G401 (cell line): ENCODE measurements at regions not wholly inside any gene's neighbourhood (a gene's known extent, or its start where the extent isn't known, plus 50 kb on each side); places are given as distances from the start of the nearest gene placed in this dataset.

Experiments used
- DNase-seq: peaks from one replicate; pipeline ENCODE4 v3.0.0-alpha.2; 2015; ENCODE audit warnings: low spot score
- in situ Hi-C: cut with HindIII; loops from 2 replicates; pipeline ENCODE4 v1.10.0; 2016; ENCODE audit warnings: low sequenced_read_pairs, mixed read lengths

DNA sequence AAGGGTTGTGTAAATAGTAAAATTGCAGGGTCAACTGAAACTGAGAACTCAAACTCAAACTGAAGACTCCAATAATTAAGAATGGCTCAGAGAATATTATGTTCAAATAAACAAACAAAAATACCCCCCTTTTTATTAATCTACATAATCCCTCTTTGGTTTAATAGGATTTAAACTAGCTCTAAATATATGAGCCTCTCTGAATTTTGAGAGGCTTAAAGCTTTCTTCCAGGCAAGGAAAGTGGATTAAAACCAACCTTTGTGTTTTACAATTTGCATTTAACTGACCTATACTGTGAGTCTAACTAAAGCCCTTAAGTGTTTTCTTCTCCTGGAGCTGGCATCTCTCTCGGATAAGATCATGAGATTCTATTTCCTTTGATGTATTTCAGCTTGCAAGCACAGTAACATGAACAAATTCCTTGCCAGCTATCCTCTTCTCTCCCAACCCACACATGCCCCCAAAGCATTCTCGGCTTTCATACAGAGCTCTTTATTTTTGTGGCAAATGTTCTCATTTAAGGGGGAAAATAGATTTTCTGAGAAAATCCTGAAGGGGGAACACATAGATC lies 1310.8 kb upstream of the AGA start:
- DNase-seq: peak; percentile 10
- in situ Hi-C loops: no loop called here

DNA sequence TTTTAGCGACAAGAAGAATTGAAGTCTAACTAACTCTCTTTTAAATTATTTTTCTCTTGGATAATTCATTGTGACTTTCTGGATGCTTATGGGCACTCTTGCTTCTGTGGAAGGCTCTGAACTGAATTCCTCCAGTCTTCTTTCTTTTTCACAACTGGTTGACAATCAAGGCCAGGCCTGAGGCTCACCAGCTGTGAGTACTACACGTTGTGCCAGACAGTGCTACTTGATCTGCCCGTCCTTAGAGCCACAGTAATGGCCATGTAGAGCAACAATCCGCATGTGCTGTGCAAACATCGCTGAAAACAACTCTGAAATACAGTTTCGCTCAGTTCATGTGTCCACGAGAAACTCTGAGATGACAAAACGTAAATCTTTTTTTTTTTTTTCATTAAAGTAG lies 1336.3 kb upstream of the AGA start:
- in situ Hi-C loops: no loop called here
- no peak for DNase-seq

DNA sequence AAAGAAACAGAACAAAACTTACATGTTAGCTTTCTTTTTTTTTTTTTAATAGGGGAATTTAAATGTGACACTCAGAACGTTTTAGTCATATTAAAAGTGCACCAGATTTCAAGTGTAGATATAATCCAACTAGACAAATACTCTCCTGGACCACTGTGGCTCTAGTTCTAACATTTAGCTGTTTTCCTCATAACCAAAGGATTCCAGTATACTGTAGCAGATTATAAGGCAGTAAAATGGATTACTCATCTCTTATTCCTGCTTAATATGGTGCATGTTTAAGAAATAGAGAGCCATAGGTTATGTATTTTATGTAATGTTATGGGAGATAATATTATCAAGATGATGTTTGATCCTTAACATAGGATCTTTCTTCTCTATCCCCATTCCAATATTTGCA lies 1339.5 kb upstream of the AGA start:
- in situ Hi-C loops: no loop called here
- DNase-seq: no peak

DNA sequence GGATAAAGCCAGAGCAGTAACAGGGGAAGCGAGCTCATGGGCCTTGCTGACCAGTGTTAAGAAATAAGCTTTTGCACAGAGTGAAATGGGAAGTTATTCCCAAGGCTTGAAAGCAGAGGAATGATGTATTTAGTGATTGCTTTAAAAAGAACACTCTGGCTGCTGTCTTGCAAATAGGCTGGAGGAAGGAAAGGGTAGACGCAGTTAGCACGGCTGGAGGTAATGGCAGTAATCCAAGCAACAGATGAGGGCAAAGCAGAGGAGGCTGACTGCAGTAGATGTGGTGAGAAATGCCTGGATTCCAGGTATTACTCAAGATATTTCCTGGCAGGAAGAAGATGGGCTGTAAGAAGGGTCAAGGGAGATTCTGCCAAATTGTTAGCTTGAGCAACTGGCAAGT lies 1342.3 kb upstream of the AGA start:
- in situ Hi-C loops: no loop called here
- DNase-seq: peak; percentile 60

DNA sequence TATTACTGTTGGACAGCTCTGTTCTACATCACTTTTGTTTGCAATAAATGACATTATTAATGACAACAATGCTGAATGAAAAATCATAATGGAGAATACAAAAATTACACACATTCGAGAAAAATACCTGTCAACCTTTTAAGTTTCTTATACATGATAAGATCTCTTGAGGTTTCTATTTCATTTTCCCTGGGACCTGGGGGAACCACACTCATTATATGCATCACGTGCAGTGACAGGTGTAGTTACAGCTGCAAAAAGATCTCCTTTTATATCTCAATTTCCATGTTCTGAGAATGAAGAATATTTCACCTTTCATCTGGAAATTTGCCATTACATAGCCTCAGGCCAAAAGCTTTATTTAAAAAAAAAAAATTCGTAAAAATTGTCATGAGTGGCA lies 1347.0 kb upstream of the AGA start:
- no peak for DNase-seq
- in situ Hi-C loops: no loop called here

DNA sequence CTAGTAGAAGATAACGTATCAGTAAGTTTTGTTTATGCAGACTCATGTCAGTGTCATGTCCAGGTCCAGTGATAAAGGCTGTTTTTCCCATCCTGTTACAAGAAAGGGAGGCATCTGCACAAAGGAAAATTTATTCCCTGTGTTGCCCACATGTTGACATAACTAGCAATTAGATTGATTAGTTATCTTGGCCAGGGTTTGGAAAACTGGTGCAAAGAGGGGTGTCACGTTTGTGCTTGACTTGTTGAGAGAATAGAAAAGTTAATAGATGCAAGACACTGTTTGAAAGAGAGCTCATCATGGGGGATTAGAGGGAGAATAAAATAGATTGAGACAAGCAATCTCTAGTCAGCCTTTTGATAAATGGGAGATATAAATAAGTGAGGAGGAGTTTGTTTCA lies 1357.0 kb upstream of the AGA start:
- in situ Hi-C loops: no loop called here
- no peak for DNase-seq

DNA sequence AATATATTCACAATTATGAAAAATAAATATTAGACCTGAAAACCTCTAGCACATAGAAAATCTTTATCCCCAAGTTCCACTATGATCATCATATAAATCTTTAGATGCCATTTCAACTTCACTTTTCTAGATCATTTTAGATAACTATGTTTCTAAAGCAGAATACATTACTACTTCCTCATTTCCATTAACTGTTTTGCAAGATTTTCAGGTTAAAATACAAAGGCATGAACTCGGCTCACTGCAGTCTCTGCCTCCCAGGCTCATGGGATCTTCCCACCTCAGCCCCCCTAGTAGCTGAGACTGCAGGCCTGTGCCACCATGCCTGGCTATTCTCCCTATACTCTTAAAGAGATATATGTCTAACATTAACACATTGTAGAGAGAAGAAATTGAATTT lies 1365.9 kb upstream of the AGA start:
- in situ Hi-C loops: no loop called here
- no peak for DNase-seq

DNA sequence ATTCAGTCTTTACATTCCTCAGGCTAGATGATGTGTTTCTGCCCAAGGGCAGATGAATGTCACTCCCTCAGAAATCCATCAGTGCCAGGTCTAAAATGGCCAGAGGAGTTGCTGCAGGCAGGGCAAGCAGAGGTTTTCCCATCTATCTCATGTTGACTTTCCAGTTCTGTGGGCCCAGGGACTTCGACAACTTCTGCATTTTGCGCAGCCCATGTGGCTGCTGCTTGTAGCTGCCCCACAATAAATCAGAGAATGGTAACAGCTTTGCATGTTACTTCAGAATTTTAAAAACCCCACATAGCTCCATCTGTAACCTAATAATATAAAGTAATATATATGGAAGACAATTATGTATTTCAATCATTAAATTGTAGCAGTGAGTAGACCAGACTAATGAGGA lies 1367.7 kb upstream of the AGA start:
- in situ Hi-C loops: no loop called here
- no peak for DNase-seq

DNA sequence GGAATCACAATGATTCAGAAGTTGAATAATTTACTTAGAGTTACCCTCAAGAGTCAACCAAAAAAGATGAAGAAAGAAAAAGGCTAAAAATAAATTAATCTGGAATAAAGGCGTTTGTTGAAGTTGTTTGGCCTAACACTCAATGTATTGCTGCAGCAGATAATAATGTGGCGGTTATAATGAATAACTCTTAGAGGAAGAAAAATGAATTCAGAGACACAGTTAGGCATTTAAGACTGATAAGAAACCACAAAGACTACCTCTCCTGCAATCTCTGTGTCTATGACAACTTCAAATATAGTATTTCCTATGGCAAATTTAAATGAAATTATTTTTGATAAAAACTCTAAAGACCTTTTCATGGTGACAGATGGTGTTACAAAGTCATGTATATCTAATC lies 1369.1 kb upstream of the AGA start:
- in situ Hi-C loops: no loop called here

DNA sequence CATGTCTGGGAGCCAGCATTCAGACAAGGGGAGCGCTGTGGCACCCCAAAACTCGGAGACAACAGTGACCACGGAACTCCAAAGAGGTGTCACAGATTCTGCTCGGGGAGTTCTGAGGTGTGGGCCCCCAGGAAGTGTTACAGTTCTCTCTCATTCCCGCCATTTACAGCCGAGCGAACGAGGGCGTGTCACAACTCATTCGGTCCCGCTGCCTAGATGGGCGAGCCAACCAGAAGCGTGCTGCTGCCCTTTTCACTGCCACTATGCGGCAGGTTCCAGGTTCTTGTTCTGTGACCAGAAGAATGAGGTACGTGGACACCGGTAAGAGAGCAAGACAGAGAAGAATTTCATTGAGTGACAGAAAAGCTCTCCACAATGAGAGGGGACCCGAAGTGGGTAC lies 1370.6 kb upstream of the AGA start:
- no peak for DNase-seq
- in situ Hi-C loops: no loop called here

More for the DNA sequence above, 1369.1 kb upstream of the AGA start:
- DNase-seq: no peak

DNA sequence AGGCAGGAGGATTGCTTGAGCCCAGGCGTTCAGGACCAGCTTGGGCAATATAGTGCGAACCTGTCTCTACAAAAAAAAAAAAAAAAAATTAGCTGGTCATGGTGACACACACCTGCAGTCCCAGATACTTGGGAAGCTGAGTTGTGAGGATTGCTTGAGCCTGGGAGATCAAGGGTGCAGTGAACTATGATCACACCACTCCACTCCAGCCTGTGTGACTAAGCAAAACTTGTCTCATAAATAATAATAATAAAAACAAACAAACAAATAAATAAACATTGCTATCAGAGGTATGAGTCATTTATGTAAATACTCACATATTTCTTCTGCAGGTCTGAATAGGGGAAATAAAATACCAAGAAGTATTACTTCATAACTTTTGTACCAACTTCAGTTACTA lies 1372.7 kb upstream of the AGA start:
- in situ Hi-C loops: no loop called here
- DNase-seq: no peak

DNA sequence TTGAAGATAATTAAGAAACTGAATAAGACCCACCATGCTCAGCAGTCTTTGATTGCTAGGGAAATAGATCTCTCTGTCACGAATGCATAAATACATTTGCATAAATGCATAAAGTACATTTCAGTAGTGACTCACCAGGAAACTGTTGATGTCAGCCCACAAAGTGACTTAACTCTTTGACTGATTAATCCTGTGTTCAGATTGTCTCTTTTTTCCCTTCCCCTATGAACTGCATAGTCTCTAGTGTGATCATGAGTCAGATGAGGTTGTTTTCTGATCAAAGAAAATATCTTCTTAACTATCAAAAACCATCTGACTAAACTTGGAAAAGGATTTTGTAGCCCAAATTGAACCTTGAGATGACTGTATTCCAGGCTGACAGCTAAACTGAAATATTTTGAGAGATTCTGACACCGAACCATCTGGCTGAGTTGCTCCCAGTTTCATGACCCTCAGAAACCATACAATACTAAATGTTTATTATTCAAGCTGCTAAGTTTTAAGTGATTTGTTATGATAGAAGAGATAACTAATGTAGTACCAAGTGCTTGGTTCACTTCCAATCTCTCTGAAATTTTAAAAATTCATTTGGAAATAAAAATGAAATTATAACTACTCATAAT lies 1381.5 kb upstream of the AGA start:
- in situ Hi-C loops: no loop called here
- no peak for DNase-seq

DNA sequence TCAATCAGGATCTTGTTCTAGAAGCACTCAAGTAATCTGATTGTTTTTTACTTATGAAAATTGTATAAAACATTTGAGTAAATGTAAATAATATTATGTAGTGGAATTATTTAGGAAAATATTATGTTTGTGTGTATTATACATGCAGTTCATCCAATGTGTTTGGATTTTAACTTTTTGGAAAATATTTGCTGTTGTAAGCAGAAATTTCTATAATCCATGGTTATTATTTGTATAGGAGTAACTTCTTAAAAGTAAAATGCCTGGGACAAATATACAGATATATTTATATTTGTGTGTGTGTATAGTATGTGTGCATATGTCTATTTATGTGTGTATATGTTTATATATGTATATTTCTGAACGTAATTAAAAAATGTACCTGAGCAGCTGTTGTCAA lies 1394.6 kb upstream of the AGA start:
- in situ Hi-C loops: no loop called here
- no peak for DNase-seq

DNA sequence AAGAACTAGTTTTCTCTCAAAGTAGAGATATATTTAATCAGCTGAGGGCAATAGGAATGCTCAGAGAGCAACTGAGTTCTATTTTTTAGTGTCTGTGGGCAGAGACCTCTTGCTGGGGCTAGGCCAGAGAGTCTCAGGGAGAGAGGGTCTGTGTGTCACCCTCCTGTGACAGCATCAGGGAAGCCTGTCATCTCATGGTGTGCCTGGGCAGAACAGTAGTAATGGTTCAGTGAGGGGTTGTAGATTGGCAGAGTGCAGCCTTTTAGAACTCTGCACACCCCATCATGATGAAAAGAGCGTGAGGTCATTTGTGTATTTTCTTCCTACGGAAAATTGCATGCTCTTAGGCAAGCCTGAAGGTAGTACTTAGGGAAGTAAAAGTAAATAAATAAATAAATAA lies 1396.5 kb upstream of the AGA start:
- no peak for DNase-seq
- in situ Hi-C loops: no loop called here

DNA sequence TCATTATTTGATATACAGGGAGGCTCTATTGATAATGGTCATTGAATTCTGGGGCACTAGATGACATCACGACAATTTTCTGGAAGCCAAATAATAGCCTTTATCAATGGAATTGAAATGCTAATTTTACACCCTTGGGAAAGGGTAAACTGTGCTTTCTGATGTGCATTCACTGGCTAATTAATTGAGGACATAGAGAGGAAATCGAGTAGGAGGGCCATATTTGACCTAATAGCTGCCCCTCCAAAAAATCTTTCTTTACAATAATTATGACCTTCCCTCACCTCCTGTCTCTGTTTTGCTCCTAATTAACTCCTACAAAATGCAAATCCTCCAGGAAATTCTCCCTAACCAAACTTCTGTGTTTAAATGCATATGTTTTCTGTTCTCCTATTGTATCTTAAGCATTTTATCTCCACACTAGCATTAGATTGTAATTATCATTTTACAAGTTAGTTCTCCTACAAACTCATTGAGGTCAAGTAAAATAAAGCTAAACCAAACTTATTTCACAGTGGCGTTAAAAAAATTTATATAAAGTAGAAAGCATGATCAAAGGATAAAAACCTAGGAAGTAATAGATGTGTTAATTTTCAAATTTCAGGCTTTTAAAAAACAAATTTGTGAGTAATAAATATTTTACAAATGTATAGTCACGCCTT lies 1414.0 kb upstream of the AGA start:
- in situ Hi-C loops: no loop called here
- no peak for DNase-seq

DNA sequence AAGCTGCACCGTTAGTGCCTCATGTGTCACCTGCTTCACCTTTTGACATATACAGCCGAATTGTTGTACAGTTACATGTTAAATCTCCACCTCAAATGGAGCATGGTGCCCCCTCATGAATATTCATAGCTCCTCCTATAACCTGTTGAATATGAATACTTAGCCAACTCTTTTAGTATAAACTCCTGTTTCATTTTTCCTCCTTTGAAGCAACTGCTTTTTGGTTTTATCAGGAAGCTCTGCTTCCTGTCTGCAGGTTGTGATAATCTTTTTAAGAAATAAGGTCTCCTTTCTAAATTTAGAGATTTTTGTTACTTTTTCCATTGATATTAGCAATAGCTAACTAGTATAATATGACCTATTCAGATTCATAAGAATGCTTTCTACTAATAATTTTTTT lies 1429.2 kb upstream of the AGA start:
- in situ Hi-C loops: no loop called here
- no peak for DNase-seq

DNA sequence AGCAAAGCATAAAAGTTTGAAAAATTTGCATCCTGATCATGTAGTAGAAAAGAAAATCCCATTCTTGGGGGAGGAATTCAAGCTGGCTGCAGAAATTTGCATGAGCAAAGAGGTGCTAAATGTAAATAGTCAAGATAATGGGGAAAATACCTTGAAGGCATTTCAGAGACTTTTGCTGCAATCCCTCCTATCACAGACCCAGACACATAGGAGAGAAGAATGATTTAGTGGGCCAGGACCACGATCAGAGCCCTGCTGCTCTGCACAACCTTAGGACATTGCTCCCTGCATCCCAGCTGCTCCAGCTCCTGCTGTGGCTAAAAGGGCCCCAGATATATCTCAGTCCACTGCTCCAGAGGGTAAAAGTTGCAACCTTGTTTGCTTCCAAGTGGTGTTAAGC lies 1439.7 kb upstream of the AGA start:
- DNase-seq: no peak
- in situ Hi-C loops: no loop called here

DNA sequence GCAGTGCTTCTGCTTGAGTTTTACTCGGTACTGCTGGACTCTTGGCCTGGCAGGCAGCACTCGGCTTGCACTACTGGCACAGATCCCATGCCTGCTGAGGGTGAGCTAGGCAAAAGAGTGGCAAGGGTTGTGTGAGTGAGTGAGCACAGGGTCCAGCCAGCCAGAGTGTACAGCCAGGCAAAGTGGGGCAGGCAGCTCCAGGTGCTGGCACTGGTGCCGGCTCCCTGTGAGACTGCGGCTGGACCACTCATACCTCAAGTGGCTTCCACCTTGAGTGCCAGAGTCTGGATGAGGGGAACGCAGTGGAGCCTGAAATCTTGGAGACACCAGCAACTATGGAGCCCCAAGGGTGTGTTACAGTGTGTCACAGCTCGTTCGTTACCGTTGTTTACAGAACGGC lies 1451.9 kb upstream of the AGA start:
- in situ Hi-C loops: no loop called here

DNA sequence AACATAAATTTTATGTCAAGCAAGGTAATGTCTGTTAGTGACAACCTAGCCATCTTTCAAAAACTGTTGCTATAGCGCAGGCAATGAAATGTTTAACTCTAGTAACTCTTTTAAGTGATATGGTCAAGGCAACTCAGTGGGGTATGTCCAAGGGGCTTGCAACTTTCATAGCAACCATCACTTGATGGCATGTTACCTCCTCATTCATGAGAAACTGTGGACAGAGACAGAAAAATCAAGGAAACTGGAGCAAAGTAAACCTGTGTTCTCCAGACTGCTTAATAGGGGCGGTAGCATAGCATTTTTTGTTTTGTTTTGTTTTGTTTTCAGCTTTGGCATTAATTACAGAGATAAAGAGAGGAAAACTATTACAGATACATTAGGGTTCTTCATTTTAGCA lies 1456.8 kb upstream of the AGA start:
- no peak for DNase-seq
- in situ Hi-C loops: no loop called here

More for the DNA sequence above, 1451.9 kb upstream of the AGA start:
- DNase-seq: peak; percentile 94

DNA sequence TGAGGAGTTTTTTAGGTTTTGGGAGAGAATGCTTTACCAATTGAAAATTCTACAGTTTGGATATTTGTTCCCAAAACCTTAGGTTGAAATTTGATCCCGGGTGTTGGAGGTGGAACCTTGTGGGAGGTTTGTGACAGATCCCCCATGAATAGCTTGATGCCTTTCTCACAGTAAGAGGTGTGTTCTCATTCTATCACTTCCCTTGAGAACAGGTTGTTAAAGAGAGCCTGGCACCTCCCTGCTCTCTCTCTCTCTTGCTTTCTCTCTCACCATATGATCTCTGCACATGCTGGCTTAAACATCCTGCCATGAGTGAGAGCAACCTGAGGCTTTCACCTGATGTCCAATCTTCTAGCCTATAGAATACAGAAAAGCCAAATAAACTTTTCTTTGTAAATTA lies 1475.5 kb upstream of the AGA start:
- peak; percentile 79 for DNase-seq
- in situ Hi-C loops: no loop called here

DNA sequence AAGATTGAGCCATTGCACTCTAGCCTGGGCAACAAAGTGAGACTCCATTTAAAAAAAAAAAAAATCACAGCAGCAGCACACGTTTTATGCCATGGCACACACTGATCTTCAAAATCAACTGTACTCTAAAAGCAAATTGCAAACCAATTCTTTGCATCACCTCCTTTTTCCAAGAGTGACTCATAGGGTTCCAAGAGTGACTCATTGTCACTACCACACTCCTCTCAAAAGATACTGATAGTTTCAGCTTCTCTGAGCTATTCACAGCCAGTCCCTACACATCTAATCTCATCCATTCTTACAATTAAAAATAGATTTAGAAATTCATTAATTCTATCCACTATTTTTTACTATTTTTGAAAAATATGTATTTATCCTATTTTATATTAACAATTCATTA lies 1494.9 kb upstream of the AGA start:
- in situ Hi-C loops: no loop called here
- no peak for DNase-seq
